Motor neuron (in vitro differentiated cells): ENCODE measurements at regions not wholly inside any gene's neighbourhood (a gene's known extent, or its start where the extent isn't known, plus 50 kb on each side); places are given as distances from the start of the nearest gene placed in this dataset.

ENCODE experiments used
- ATAC-seq, 8 experiments: fragments of 200-7000 bp; cut with Tn5 transposase; replicated peaks in 6 of 8; 2 replicates each; pipeline ENCODE4 v1.8.0; 2021; ENCODE audit warnings: mild to moderate bottlenecking in 8 of 8, moderate library complexity in 8 of 8
- H3K27ac ChIP-seq, 2 donors: fragments of 250-450 bp; sonication (Bioruptor Pico); 2 replicates each; pipeline ENCODE4 v1.9.0; 2021; ENCODE audit warnings: antibody characterized with exemption in 2 of 2, mild to moderate bottlenecking in 2 of 2, moderate library complexity in 1 of 2
- H3K4me1 ChIP-seq, 2 donors: fragments of 250-450 bp; sonication (Bioruptor Pico); replicated peaks in 1 of 2; 2 replicates each; pipeline ENCODE4 v1.6.1; 2021; ENCODE audit warnings: antibody characterized with exemption in 2 of 2, mild to moderate bottlenecking in 2 of 2, moderate library complexity in 1 of 2
- H3K4me3 ChIP-seq, 5 donors: fragments of 250-450 bp; sonication (Bioruptor Pico); 2 replicates each; pipeline ENCODE4 v1.9.0; 2021; ENCODE audit warnings: antibody characterized with exemption in 5 of 5, mild to moderate bottlenecking in 5 of 5, moderate library complexity in 4 of 5
- WGBS, 10 experiments: fragments of 450-650 bp; shearing (Covaris generic); methylation state at CpG; one replicate each; pipeline ENCODE4 v1.0.0; 2022; 5-methylcytosine and 5-hydroxymethylcytosine counted together
- in situ Hi-C, 9 experiments: fragments of 400-800 bp; cut with MboI; loops; one replicate each; pipeline ENCODE4 v1.15.0; 2021; ENCODE audit warnings: low sequenced_read_pairs in 9 of 9, low pct_unique_long_range_greater_than_20kb in 2 of 9; ENCODE audit not compliant: unreplicated experiment in 9 of 9

DNA sequence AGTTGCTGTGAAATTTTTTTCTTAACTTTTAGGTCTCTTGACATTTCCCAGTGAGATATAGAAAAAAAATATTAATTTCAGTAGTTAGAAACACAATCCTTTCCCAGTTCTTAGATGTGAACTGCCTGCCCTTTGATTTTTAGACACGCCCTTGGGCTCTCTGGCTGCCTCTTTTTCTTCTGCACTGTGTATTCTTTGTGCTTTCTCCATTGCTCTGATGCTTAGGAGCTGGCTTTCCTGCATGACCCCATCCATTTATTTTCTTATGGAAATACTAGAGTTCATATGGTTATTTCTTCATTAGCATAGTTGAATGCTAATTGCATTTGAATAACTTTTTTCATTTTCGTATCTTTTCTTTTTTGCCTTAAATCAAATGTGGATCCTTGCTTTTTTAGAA lies 224.9 kb upstream of the SMIM31 start:
- in situ Hi-C loops, result no loop called here
- 12 to 100% (median 55%) methylated on average over 1 to 2 of the region's 2 CpGs; no CpG with 5 or more reads in 1 of the 10 experiments for WGBS, 10 experiments
- ATAC-seq, result peak in 2 of 8 experiments; percentile 34 to 41
- Histone ChIP-seq H3K4me3 (no peak overlapping the region), H3K27ac (no peak overlapping the region), H3K4me1 (peaks cover 16 to 23% of the 10 kb centered on the region in 2 donors)

DNA sequence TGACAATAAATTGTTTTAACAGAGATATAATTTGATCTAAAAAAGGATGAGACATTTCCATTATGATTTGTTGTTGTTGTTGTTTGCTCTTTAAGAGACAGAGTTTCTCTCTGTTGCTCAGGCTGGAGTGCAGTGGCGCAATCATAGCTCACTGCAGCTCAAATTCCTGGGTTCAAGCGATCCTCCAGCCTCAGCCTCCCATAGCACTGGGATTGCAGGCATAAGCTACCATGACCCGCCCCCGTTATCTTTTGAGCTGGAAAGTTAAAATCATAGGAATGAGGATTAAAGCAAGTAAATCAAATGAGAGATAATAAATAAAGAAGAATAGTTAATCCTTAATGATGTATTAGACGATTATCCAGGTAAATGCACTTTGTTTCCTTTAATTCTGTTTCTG lies 224.4 kb upstream of the SMIM31 start:
- Histone ChIP-seq H3K27ac (no peak overlapping the region), H3K4me3 (no peak overlapping the region), H3K4me1 (peaks cover 16 to 23% of the 10 kb centered on the region in 2 donors)
- WGBS, 10 experiments, result 23 to 100% (median 95%) methylated on average over 1 to 5 of the region's 5 CpGs
- in situ Hi-C loops, result no loop called here
- ATAC-seq, result no peak

DNA sequence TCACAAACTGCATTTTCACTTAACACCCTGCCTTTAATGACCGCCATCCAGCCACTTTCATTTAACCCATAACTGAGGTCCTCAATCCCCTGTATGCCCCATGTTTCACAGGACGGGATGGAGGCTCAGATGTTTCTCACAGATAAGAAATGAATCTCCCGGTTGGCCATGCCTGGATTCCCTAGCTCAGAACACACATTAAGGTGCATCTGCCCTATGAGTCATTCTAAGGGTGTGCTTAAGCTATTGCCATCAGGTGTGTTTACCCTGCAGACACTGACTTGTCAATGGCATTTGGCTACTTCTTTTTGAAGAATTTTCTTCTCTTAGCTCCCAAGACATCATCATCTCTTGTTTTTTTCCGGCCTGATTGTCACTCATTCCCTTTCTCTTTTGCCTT lies 222.6 kb upstream of the SMIM31 start:
- no peak for ATAC-seq
- Histone ChIP-seq H3K4me1 (peaks cover 20 to 23% of the 10 kb centered on the region in 2 donors), H3K27ac (no peak overlapping the region), H3K4me3 (no peak overlapping the region)
- WGBS, 10 experiments, result 0 to 100% (median 84%) methylated on average over 1 to 4 of the region's 4 CpGs
- in situ Hi-C loops, result no loop called here

DNA sequence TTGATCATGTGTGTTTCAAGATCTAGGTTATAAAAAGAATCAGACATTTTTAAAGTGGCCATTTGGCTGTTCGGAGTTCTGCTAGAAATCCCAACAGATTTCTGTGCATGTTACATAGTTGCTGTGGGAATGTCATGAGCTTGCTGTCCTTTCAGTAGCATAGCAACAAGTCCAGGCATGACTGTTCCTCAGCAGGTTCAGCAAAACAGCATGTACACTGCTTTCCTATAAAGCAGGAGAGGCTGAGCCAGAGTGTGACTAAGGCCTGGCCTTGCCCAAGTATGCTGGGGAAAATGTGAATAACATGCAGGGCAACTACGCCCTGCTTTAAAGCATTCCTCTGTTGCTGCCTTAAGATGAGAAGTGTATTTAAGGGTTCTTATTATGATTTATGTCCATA lies 217.1 kb upstream of the SMIM31 start:
- ATAC-seq, result peak; percentile 98 to 100 (median 99)
- in situ Hi-C loops, result no loop called here
- H3K4me3 ChIP-seq, result no peak overlapping the region
- H3K4me1 ChIP-seq, result peaks cover 10 to 20% of the 10 kb centered on the region in 2 donors
- no peak overlapping the region for H3K27ac ChIP-seq
- 0 to 94% (median 44%) methylated on average over 1 to 2 of the region's 2 CpGs; no CpG with 5 or more reads in 2 of the 10 experiments for WGBS, 10 experiments

DNA sequence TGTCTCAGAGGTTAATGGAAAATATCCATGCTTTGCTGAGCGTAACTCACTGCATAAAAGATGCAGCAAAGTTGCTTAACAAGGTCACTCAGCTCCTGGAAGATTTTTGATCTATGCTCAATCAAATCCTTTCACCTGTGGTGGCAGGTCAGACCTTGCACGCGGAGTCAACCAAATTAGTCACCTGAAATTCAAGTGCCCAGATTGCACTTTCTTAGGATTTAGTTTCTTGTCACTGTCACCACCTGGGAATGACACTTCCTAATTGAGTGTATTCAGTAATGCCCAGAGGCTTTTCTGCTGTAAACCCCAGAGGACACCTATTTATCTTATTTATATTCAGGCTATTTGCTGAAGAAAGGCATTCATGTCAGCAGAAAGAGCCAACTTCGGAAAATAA lies 215.8 kb upstream of the SMIM31 start:
- WGBS, 10 experiments, result 0 to 83% (median 73%) methylated on average over 1 to 4 of the region's 4 CpGs
- Histone ChIP-seq H3K4me1 (peaks cover 10 to 20% of the 10 kb centered on the region in 2 donors), H3K27ac (no peak overlapping the region), H3K4me3 (no peak overlapping the region)
- peak in 3 of 8 experiments; percentile 33 to 59 (median 50) for ATAC-seq
- in situ Hi-C loops, result no loop called here

DNA sequence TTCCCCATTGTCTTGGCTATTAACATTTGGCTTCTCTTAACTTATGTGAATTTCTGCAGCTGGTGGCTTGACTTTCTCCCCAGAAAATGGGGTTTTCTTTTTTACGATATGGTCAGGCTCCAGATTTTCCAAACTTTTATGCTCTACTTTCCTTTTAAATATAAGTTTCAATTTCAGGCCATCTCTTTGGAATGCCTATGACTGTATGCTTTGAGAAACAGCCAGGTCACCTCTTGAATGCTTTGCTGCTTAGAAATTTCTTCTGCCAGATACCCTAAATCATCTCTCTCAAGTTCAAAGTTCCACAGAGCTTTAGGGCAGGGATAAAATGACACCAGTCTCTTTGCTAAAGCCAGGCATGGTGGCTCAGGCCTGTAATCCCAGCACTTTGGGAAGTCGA lies 212.9 kb upstream of the SMIM31 start:
- no peak overlapping the region for H3K27ac ChIP-seq
- in situ Hi-C loops, result no loop called here
- H3K4me1 ChIP-seq, result peaks cover 10 to 18% of the 10 kb centered on the region in 2 donors
- WGBS, 10 experiments, result 64 to 100% (median 94%) methylated on average over 1 to 2 of the region's 2 CpGs; no CpG with 5 or more reads in 4 of the 10 experiments
- no peak overlapping the region for H3K4me3 ChIP-seq
- no peak for ATAC-seq

DNA sequence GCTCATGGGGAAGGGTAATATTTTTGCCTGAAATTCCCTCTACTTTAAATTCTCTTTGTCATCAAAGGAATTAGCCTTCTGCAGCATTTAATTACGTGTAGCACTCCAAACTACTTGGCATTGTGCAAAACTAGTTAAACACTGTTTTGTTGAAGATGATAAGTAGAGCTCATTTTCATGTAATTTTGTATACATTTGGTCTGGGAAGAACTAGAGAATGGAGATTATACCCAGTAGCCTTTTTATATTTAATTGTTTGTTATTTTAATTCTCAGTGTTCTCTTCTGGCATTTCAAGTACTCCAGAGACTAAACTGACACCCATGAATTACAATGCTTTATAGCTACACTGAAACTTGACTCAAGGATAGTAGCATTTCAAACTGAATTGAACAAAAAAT lies 211.5 kb upstream of the SMIM31 start:
- Histone ChIP-seq H3K27ac (no peak overlapping the region), H3K4me3 (no peak overlapping the region), H3K4me1 (peaks cover 0 to 8% of the 10 kb centered on the region in 2 donors)
- 29 to 100% (median 61%) methylated on average over 1 of the region's 1 CpG; no CpG with 5 or more reads in 2 of the 10 experiments for WGBS, 10 experiments
- in situ Hi-C loops, result no loop called here
- ATAC-seq, result no peak

DNA sequence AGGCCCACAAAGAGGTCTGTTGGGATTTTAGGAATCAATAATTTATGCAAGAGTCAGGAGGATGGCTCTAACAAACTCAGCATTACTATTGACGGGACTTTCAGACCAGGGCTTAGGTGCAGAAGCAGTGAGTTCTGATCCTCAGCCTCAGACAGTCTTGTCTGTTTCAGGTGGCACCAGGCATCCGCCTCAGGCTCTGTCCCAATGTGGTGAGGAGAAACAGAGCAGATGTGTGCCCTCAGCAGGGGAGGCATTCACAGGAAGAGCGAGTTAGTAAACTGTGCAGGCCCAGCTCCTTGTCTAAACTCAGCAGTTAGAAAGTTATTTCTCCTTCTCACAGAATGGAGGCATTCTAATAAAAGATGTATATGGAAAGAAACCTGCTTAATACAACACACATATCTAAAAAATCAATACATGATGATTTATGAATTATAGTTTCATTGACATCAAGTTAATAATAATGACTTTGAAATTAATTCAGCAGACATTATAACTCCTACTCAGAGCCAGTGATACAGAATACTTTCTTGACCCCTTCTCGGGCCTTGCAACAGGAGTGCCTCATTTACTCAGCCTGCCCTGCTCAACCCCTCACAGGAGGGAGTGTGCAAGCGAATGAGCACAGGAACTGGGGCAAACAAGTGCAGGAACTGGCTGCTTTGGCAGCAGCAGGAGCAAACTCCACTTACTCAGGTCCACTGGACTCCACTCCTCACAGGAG lies 202.8 kb upstream of the SMIM31 start:
- Histone ChIP-seq H3K4me1 (no peaks in the 10 kb centered on the region), H3K27ac (no peak overlapping the region), H3K4me3 (no peak overlapping the region)
- in situ Hi-C loops, result no loop called here
- WGBS, 10 experiments, result 33 to 90% (median 72%) methylated on average over 1 to 4 of the region's 5 CpGs; no CpG with 5 or more reads in 2 of the 10 experiments
- no peak for ATAC-seq

DNA sequence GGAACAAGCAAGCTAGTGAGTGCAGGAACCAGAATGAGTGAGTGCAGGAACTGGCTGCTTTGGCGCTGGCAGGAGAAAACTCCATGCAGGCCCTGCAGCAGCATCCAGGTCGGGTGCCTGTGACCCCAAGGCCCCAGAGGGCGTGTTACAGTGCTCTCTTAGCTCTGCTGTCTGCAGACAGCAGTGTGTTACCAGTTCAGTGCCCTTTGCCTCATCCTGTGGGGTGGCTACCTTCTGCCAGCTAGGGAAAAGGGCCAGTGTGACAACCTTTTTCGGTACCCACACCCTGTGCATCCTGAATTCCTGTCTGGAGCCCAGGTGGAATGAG lies 202.3 kb upstream of the SMIM31 start:
- in situ Hi-C loops, result no loop called here
- WGBS, 10 experiments, result 67 to 100% (median 87%) methylated on average over 1 to 4 of the region's 4 CpGs; no CpG with 5 or more reads in 6 of the 10 experiments
- ATAC-seq, result no peak
- no peak overlapping the region for H3K27ac ChIP-seq
- no peak overlapping the region for H3K4me3 ChIP-seq
- H3K4me1 ChIP-seq, result no peaks in the 10 kb centered on the region

DNA sequence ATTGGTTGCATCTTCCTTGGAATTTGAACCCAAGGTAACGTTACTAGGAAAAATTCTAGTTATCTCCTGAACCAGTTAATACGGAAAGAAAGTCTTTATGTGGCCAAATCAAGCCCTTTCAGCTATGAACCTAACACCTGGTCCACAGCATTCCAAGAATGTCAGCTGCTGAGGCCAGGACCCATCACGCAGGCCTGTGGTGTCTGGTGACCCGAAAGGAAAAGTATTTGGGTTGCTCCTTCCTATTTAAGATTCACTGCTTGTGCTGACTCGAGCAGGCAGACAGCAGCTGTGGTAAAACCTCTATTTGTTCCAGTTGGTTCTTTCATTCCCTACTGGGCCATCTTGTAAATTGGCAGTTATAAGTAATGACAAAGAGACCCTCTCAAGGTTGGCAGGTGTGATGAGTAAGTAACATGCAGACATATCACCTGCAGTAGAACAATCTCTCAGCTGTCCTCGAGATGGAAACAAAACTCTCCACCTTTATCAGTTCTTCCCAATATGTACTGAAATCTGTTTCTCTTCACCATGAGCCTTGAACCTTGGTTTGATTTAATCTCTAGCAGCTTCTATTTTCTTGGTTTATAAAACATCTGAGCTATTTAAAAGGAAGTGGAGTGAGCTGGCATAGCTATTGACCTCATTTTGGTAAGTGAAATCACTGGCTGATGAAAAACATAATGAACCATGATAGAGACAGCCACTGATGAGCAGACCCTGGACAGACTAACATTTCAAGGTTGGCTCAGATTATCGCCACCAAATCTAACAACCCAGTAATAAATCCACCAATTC lies 182.1 kb upstream of the SMIM31 start:
- H3K27ac ChIP-seq, result no peak overlapping the region
- in situ Hi-C loops, result no loop called here
- 8 to 75% (median 34%) methylated on average over 1 to 6 of the region's 7 CpGs for WGBS, 10 experiments
- ATAC-seq, result peak in 1 of 8 experiments; percentile 16
- H3K4me3 ChIP-seq, result no peak overlapping the region
- H3K4me1 ChIP-seq, result peaks cover 5 to 15% of the 10 kb centered on the region in 2 donors

DNA sequence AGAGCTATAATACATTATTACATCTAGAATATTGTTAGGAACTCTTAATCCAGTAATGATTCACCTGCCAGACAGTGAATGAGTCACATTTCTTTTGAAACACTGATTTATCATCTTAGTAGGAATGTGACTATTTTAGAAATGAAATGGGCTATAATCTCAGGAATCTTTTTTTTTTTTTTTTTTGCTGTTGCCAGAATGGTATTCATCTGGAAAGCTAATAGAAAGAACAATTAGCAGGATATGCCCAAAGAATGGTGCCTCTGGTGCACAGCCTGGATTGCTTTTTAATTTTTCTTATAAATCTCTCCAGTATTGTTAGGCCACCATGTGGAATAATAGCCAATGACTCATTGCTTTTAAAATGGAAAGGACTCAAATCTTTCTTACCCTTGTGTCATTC lies 181.1 kb upstream of the SMIM31 start:
- in situ Hi-C loops, result no loop called here
- peak in 5 of 8 experiments; percentile 93 to 96 (median 96) for ATAC-seq
- H3K4me1 ChIP-seq, result peaks cover 5 to 15% of the 10 kb centered on the region in 2 donors
- H3K27ac ChIP-seq, result no peak overlapping the region
- no peak overlapping the region for H3K4me3 ChIP-seq

DNA sequence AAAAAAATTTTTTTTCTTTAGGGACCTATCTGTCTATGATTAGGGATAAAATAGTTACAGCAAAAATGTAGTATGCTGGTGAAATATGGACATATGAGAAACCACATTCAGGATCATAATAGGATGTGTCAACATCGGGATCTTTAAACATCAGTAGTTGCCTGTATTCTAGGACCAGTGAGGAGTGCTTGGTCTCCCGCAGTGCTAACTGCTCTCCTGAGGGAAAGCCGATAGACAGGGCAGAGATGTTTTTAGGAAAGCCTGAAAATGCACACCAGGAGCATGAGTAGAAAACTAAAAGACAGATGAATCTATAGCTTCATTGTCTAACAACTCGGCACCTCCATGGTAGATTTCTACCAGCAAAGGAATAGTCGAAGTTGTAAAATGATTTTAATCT lies 178.1 kb upstream of the SMIM31 start:
- no peak overlapping the region for H3K4me3 ChIP-seq
- H3K27ac ChIP-seq, result no peak overlapping the region
- no peak for ATAC-seq
- H3K4me1 ChIP-seq, result peaks cover 5 to 15% of the 10 kb centered on the region in 2 donors
- 18 to 98% (median 73%) methylated on average over 1 to 5 of the region's 5 CpGs; no CpG with 5 or more reads in 2 of the 10 experiments for WGBS, 10 experiments
- in situ Hi-C loops, result no loop called here

DNA sequence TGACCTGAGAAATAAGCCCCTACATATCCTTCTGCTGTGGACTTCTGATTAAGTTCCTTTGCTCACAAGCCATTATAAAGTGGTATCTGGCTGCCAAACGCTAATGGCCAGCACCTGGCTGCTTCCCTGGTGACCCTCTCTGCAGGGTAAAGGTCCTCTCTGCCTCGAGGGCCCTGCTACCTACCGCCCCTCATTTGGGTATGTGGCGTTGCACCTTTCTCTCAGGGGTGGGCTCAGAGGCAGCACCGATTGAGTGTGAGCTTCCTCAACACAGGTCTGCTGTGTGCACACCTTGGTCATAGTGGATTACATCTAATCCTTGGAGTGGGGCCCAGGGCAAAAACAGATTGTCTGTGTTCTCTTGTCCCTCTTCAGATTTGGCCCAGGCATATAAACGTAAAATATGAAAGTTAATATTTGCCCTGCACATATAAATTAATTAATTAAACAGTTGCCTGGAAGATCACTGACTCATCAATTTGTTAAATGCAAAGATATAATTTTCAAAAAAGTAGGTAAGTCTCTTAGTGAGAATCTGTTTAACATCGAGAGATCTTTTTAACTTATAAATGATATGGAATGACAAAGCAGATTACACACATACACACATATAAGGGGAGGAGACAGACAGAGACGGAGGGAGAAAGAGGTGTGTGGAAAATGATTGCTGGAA lies 174.5 kb upstream of the SMIM31 start:
- ATAC-seq, result no peak
- 16 to 100% (median 58%) methylated on average over 2 to 7 of the region's 8 CpGs; no CpG with 5 or more reads in 1 of the 10 experiments for WGBS, 10 experiments
- no peaks in the 10 kb centered on the region for H3K4me1 ChIP-seq
- H3K27ac ChIP-seq, result no peak overlapping the region
- in situ Hi-C loops, result no loop called here
- no peak overlapping the region for H3K4me3 ChIP-seq
